Right lobe of liver (tissue), 6 donors: ENCODE measurements at regions not wholly inside any gene's neighbourhood (a gene's known extent, or its start where the extent isn't known, plus 50 kb on each side); places are given as distances from the start of the nearest gene placed in this dataset.

Experiments
- ATAC-seq, 4 donors: fragments of 200-7000 bp; cut with Tn5 transposase; one replicate each; pipeline ENCODE4 v1.9.1; 2020; ENCODE audit warnings: mild to moderate bottlenecking in 4 of 4, moderate library complexity in 4 of 4
- DNase-seq, 3 donors: peaks; one replicate each; pipeline ENCODE4 v3.0.0-alpha.2; 2020
- H3K27ac ChIP-seq, 3 donors: fragments of 200-600 bp; one replicate each; pipeline ENCODE4 v1.8.0; 2022
- H3K27me3 ChIP-seq, 2 donors: fragments of 200-600 bp; one replicate each; pipeline ENCODE4 v1.8.0; 2022
- H3K36me3 ChIP-seq, 4 donors: fragments of 200-600 bp; sonication (generic) in 1 of 4; one replicate each; pipeline versions ENCODE4 v1.5.1 to v1.8.0; 2017 to 2022; ENCODE audit warnings: control low read depth in 1 of 4
- H3K4me1 ChIP-seq, 4 donors: fragments of 200-600 bp; sonication (generic) in 1 of 4; one replicate each; pipeline versions ENCODE4 v1.5.1 to v1.8.0; 2017 to 2022; ENCODE audit warnings: control low read depth in 1 of 4
- H3K4me3 ChIP-seq, 3 donors: fragments of 200-600 bp; one replicate each; pipeline ENCODE4 v1.8.0; 2022
- H3K9me3 ChIP-seq, 4 donors: fragments of 200-600 bp; sonication (generic) in 1 of 4; one replicate each; pipeline versions ENCODE4 v1.5.1 to v1.8.0; 2017 to 2022; ENCODE audit warnings: control low read depth in 1 of 4
- CTCF ChIP-seq, 4 donors: fragments of 200-600 bp in 3 of 4; fragments of 450-650 bp in 1 of 4; IDR thresholded peaks; one replicate each; pipeline versions ENCODE4 v1.5.1 to v1.8.0; 2016 to 2022; ENCODE audit warnings: antibody characterized with exemption in 4 of 4, mild to moderate bottlenecking in 2 of 4
- POLR2A ChIP-seq: fragments of 450-650 bp; IDR thresholded peaks from one replicate; pipeline ENCODE4 v1.6.1; 2017; ENCODE audit warnings: antibody characterized with exemption, mild to moderate bottlenecking
- WGBS: methylation state at CpG from one replicate; pipeline ENCODE4 v1.1.6; 2018; ENCODE audit warnings: low coverage, low lambda C conversion rate; ENCODE audit not compliant: insufficient coverage; ENCODE audit errors: missing lambda C conversion rate; 5-methylcytosine and 5-hydroxymethylcytosine counted together
- intact Hi-C, 2 donors: fragments of 100-400 bp; cut with DNase I; formaldehyde crosslinking; loops; one replicate each; pipeline versions ENCODE4 v1.11.2 to v1.14.1; 2022
- donor health status: DM: no; HTN: yes; CAD: no.
- donor health status: DM: no; HTN: no; CAD: no.
- donor health status: DM: no; HTN: no; CAD: no.
- donor health status: DM: no; HTN: yes; CAD: no.
- donor health status: DM: no; HTN: yes; CAD: no.

DNA sequence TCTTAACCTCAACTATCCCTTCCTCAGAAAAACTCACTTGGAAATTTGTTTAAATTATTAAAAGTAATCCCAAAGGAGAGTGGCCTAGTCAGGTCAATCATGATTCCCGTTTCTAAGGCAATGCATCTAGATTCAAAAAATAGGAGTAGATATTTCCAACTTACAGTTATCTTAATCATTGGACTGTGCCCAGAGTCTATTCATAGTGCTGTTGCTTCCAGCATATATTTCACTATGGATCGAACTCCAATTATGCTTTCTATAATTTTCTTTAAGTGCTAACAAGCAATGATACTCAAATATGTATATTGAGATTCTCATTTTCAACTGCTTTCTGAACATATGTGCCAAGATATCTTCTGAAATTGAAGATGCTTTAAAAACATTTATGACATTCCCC lies 229.2 kb upstream of the NWD2 start:
- Histone ChIP-seq H3K9me3 (no peaks in the 10 kb centered on the region), H3K27me3 (no peaks in the 10 kb centered on the region), H3K4me1 (no peaks in the 10 kb centered on the region), H3K4me3 (no peak overlapping the region), H3K27ac (no peak overlapping the region), H3K36me3 (no peaks in the 10 kb centered on the region)
- TF ChIP-seq POLR2A, result no peak
- TF ChIP-seq CTCF (IDR thresholded peaks at IDR 0.05), result no peak
- WGBS, result 61% methylated on average over 2 of the region's 2 CpGs
- no peak for ATAC-seq
- intact Hi-C loops, result no loop called here
- no peak for DNase-seq

GRCh38 chr4:37023504-37023903 lies 221.0 kb upstream of the NWD2 start:
- WGBS, result 7% methylated on average over 1 of the region's 1 CpG
- intact Hi-C loops, result no loop called here
- H3K9me3 ChIP-seq, result no peaks in the 10 kb centered on the region
- no peak for TF ChIP-seq CTCF (IDR thresholded peaks at IDR 0.05)
- no peak for TF ChIP-seq POLR2A
- no peaks in the 10 kb centered on the region for H3K4me1 ChIP-seq
- no peak for ATAC-seq
- no peak overlapping the region for H3K27ac ChIP-seq
- DNase-seq, result no peak
- H3K27me3 ChIP-seq, result no peaks in the 10 kb centered on the region
- H3K4me3 ChIP-seq, result no peak overlapping the region
- no peaks in the 10 kb centered on the region for H3K36me3 ChIP-seq

DNA sequence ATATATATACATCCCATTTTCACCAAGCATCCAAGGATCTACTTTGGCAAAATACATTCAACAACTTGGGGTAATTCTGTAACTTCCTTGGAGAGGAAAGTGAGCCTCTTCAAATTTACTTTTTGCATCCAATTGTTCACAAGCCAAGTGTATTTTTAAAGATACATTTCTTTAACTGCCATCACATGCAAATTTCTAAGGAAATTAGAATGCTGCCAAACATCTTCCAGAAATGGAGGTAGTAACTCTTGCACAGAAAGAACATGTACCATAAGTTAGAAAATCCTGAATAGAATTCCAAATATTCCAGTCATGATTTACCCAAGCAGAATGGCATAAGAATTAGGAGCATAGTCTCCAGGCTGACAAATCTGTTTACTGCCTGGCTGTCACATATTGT lies 220.5 kb upstream of the NWD2 start:
- no peak for ATAC-seq

GRCh38 chr4:37040816-37041215 lies 203.7 kb upstream of the NWD2 start:
- 62% methylated on average over 3 of the region's 3 CpGs for WGBS
- DNase-seq (no peak), ATAC-seq (no peak)
- intact Hi-C loops, result no loop called here
- no peak for TF ChIP-seq CTCF (IDR thresholded peaks at IDR 0.05)
- TF ChIP-seq POLR2A, result no peak
- Histone ChIP-seq H3K9me3 (no peaks in the 10 kb centered on the region), H3K27ac (no peak overlapping the region), H3K4me1 (no peaks in the 10 kb centered on the region), H3K36me3 (no peaks in the 10 kb centered on the region), H3K27me3 (no peaks in the 10 kb centered on the region), H3K4me3 (no peak overlapping the region)

More for the DNA sequence above, 220.5 kb upstream of the NWD2 start:
- no peaks in the 10 kb centered on the region for H3K36me3 ChIP-seq
- no peak overlapping the region for H3K4me3 ChIP-seq
- intact Hi-C loops, result no loop called here
- no peaks in the 10 kb centered on the region for H3K27me3 ChIP-seq
- H3K27ac ChIP-seq, result no peak overlapping the region
- TF ChIP-seq POLR2A, result no peak
- TF ChIP-seq CTCF (IDR thresholded peaks at IDR 0.05), result no peak
- H3K4me1 ChIP-seq, result no peaks in the 10 kb centered on the region
- H3K9me3 ChIP-seq, result no peaks in the 10 kb centered on the region
- DNase-seq, result no peak

DNA sequence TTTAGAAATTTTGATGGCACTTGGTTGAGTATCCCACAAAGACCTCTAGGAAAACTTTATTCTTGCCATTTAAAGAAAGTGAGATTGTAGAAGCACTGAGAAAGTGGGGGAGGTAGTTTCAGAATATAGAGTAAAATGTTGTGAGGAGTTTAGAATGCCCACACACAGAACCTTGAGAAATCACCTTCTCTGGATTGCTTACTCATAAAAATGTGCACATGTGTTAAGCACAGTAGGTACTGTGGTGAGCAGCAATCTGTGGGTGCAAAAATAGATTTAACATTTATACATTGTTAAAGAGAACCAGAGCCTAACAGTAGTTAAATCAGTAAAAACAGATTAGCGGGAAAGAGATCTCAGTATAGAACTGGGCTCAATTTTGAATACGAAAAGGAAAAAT lies 201.2 kb upstream of the NWD2 start:
- Histone ChIP-seq H3K27ac (no peak overlapping the region), H3K9me3 (no peaks in the 10 kb centered on the region), H3K4me1 (no peaks in the 10 kb centered on the region), H3K36me3 (no peaks in the 10 kb centered on the region), H3K27me3 (no peaks in the 10 kb centered on the region), H3K4me3 (no peak overlapping the region)
- 69% methylated on average over 2 of the region's 2 CpGs for WGBS
- TF ChIP-seq CTCF (IDR thresholded peaks at IDR 0.05) (no peak), POLR2A (no peak)
- DNase-seq (no peak), ATAC-seq (no peak)
- intact Hi-C loops, result no loop called here
